C4-2B (cell line): ENCODE measurements at regions not wholly inside any gene's neighbourhood (a gene's known extent, or its start where the extent isn't known, plus 50 kb on each side); places are given as distances from the start of the nearest gene placed in this dataset.

Experiments used
- H3K27ac ChIP-seq: fragments of 450-650 bp; 2 replicates; pipeline ENCODE4 v1.5.1; 2017
- CTCF ChIP-seq: fragments of 450-650 bp; conservative IDR thresholded peaks from 2 replicates; pipeline ENCODE4 v1.5.1; 2017; ENCODE audit warnings: mild to moderate bottlenecking
- ZFX ChIP-seq: fragments of 450-650 bp; IDR thresholded peaks from 2 replicates; pipeline ENCODE4 v1.6.1; 2017

GRCh38 chr5:101838435-101838834 lies 457.6 kb downstream of the SLCO4C1 start:
- no peak overlapping the region for H3K27ac ChIP-seq
- TF ChIP-seq CTCF: no peak
- no peak for TF ChIP-seq ZFX

GRCh38 chr5:101829255-101829654 lies 466.8 kb downstream of the SLCO4C1 start:
- no peak overlapping the region for H3K27ac ChIP-seq
- TF ChIP-seq ZFX: no peak

GRCh38 chr5:101811466-101811865 lies 484.6 kb downstream of the SLCO4C1 start:
- H3K27ac ChIP-seq: no peak overlapping the region
- no peak for TF ChIP-seq ZFX
- TF ChIP-seq CTCF: no peak

- TF ChIP-seq CTCF (no peak), ZFX (no peak)
Observed at GRCh38 chr5:101806410-101806809, 489.7 kb downstream of the SLCO4C1 start.

GRCh38 chr5:101796427-101796826 lies 499.7 kb downstream of the SLCO4C1 start:
- H3K27ac ChIP-seq: no peak overlapping the region
- no peak for TF ChIP-seq ZFX
- no peak for TF ChIP-seq CTCF

More at GRCh38 chr5:101806410-101806809, 489.7 kb downstream of the SLCO4C1 start:
- no peak overlapping the region for H3K27ac ChIP-seq

GRCh38 chr5:101788797-101789196 lies 507.3 kb downstream of the SLCO4C1 start:
- no peak overlapping the region for H3K27ac ChIP-seq
- TF ChIP-seq CTCF (no peak), ZFX (no peak)

GRCh38 chr5:101785090-101785489 lies 511.0 kb downstream of the SLCO4C1 start:
- TF ChIP-seq ZFX (no peak), CTCF (no peak)
- H3K27ac ChIP-seq: no peak overlapping the region

GRCh38 chr5:101783241-101784013 lies 512.7 kb downstream of the SLCO4C1 start:
- TF ChIP-seq ZFX (no peak), CTCF (no peak)
- H3K27ac ChIP-seq: peak overlapping the region; percentile 93
